AG04449 (cell line): ENCODE measurements at regions not wholly inside any gene's neighbourhood (a gene's known extent, or its start where the extent isn't known, plus 50 kb on each side); places are given as distances from the start of the nearest gene placed in this dataset.

Experiments used
- CTCF ChIA-PET: fragments of 350-600 bp; formaldehyde crosslinking; extraction: SDS; loops from one replicate; lab custom pipeline; 2021; ENCODE audit warnings: antibody characterized with exemption; lab: Yijun Ruan, JAX
- POLR2A ChIA-PET: fragments of 400-600, 350-600 bp; formaldehyde crosslinking; extraction: SDS; loops from one replicate; lab custom pipeline; 2020; ENCODE audit warnings: antibody characterized with exemption, inconsistent platforms; lab: Yijun Ruan, JAX
- DNase-seq: peaks from one replicate; pipeline ENCODE4 v3.0.0-alpha.2; 2010; ENCODE audit warnings: low read depth, low spot score
- H3K4me3 ChIP-seq: 2 replicates; pipeline ENCODE4 v1.5.1; 2011; ENCODE audit warnings: low read depth, mild to moderate bottlenecking, control low read depth, low read length
- TF ChIP-seq, protein P1 (sequence below): IDR thresholded peaks from one replicate; pipeline ENCODE4 v1.5.1; 2011; ENCODE audit warnings: mild to moderate bottlenecking, moderate library complexity, low read length, control low read depth, inconsistent platforms; ENCODE audit not compliant: insufficient read depth; ENCODE audit errors: missing control alignments

DNA sequence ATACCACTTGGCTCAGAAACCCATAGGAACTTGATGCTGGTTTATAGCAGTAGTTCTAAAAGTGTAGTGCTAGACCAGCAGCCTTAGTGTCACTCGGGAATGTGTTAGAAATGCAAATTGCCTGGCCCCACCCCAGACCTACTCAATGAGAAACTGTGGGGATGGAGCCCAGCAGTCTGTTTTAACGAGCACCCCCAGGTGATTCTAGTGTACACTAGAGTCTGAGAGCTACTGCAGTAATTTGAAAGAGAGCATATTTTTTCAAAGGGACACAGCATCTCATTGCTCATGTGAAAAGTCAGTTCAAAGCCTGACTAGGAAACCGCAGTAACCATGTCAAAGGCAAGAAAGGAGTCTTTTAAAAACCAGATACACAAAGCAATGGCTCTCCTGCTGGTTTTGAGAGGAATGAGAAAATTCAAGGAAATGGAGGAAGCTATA lies 313.4 kb downstream of the SQOR start:
- CTCF ChIA-PET, result no interaction called here
- no peak overlapping the region for H3K4me3 ChIP-seq
- TF ChIP-seq, protein P1, sequence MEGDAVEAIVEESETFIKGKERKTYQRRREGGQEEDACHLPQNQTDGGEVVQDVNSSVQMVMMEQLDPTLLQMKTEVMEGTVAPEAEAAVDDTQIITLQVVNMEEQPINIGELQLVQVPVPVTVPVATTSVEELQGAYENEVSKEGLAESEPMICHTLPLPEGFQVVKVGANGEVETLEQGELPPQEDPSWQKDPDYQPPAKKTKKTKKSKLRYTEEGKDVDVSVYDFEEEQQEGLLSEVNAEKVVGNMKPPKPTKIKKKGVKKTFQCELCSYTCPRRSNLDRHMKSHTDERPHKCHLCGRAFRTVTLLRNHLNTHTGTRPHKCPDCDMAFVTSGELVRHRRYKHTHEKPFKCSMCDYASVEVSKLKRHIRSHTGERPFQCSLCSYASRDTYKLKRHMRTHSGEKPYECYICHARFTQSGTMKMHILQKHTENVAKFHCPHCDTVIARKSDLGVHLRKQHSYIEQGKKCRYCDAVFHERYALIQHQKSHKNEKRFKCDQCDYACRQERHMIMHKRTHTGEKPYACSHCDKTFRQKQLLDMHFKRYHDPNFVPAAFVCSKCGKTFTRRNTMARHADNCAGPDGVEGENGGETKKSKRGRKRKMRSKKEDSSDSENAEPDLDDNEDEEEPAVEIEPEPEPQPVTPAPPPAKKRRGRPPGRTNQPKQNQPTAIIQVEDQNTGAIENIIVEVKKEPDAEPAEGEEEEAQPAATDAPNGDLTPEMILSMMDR, result no peak
- no peak for DNase-seq
- POLR2A ChIA-PET, result no interaction called here

DNA sequence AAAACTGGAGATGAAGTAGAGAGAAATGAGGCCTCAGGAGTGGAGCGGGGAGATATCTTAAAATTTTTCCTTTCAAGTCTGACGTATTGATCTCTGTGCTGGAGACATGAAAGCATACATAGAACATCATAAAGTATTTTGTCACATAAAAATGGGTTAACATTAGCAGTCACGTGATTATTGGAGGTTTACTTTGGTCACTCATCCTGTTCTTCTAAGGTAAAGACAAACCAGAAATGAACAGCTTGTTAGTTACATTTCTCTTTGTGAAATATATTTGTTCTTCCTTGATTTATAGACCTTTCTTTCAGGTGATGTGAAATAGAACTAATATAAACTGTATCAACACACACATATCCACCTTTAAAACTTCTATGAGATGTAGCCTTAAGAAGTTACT lies 324.1 kb downstream of the SQOR start:
- CTCF ChIA-PET, result no interaction called here
- TF ChIP-seq, protein P1, result no peak

DNA sequence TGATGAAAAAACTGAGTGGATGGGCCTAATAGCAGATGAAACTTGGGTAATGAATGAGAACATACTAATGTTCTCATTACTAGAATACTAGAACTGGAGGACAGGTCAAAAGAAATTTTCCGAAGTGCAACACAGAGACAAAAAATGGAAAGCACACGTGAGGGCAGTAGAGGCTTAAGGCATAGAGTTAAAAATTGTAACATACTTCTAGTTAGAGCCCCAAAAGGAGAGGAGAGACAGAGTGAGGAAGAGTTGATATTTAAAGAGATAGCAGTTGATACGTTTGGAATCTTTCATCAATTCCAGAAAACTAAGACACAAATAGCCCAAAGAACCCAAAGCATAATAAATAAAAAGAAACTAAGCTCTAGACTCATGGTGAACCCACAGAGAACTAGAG lies 327.9 kb downstream of the SQOR start:
- H3K4me3 ChIP-seq, result no peak overlapping the region
- TF ChIP-seq, protein P1, result no peak
- DNase-seq, result no peak
- CTCF ChIA-PET, result no interaction called here
- POLR2A ChIA-PET, result no interaction called here

More for the DNA sequence above, 324.1 kb downstream of the SQOR start:
- POLR2A ChIA-PET, result no interaction called here
- no peak for DNase-seq
- no peak overlapping the region for H3K4me3 ChIP-seq

DNA sequence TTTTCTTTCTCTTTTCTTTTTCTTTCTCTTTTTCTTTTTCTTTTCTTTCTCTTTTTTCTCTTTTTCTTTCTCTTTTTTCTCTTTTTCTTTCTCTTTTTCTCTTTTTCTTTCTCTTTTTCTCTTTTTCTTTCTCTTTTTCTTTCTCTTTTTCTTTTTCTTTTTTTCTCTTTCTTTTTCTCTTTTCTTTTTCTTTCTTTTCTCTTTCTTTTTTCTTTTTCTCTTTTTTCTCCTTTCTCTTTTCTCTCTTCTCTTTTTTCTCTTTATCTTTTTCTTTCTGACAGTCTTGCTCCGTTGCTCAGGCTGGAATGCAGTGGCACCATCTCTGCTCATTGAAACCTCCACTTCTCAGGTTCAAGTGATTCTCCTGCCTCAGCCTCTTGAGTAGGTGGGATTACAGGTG lies 335.7 kb downstream of the SQOR start:
- H3K4me3 ChIP-seq, result no peak overlapping the region
- TF ChIP-seq, protein P1, result no peak
- DNase-seq, result no peak
- CTCF ChIA-PET, result no interaction called here
- POLR2A ChIA-PET, result no interaction called here

DNA sequence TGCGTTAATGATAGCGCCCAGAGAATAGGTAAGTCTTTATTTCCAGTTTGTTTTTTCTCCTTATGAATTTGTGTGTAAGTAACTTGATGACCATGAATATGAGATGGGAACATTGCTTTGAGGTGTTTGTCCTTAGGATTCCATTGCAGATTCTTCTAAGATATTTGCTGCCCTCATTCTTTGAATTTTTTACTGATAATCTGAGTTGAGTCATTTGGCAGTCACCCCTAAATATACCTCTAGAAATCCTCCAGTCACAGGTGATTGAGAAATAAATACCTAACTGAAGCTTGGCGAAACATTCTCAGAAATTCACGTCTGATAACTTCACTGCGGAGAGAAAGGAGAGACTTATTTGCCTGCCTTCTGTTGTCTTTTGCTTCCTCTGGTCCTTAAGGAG lies 345.5 kb downstream of the SQOR start:
- no peak for DNase-seq
- POLR2A ChIA-PET, result no interaction called here

DNA sequence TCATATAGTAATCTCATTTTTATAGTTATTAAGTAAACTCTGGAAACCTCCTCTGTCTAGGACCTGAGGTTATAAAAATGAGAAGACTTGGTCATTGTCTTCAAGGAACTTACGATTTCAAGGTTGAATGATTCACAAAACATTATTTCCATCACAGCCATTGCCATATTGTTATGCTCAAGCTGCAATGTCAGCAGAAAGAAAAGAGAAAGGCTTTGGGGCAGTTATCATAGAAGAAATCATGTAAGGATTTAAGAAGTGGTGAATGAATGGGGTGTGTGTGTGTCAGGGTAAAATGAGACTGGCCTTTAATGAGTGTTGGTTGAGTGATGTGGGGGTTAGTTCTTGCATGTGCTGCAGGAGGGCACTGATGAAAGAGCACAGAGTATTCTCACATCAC lies 346.8 kb downstream of the SQOR start:
- H3K4me3 ChIP-seq, result no peak overlapping the region
- ChIA-PET POLR2A (no interaction called here), CTCF (no interaction called here)
- no peak for DNase-seq
- TF ChIP-seq, protein P1, result no peak

More for the DNA sequence above, 345.5 kb downstream of the SQOR start:
- H3K4me3 ChIP-seq, result no peak overlapping the region
- TF ChIP-seq, protein P1, result no peak
- CTCF ChIA-PET, result no interaction called here

DNA sequence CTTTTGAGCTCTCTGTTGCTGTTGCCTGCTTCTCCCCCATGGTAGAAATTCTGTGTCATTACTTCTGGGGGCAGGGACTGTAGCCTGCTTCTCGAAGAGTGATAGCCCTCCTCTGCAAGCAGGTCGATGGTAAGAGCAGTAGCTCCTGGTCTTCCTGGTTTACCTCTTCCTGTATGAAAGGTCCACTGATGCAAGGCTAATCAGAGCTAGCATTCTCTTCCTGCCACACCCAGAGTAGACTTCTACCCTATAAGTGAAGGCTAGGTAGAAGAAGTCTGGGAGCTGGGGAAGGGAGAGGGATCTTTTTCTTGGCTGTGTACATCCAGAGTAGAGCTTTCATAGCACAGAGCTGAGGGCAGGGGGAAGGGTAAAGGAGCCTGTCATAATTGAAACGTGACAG lies 357.0 kb downstream of the SQOR start:
- ChIA-PET POLR2A (no interaction called here), CTCF (no interaction called here)
- no peak for DNase-seq
- no peak overlapping the region for H3K4me3 ChIP-seq
- TF ChIP-seq, protein P1, result no peak
